Ascending aorta (tissue), 2 donors: ENCODE measurements at regions not wholly inside any gene's neighbourhood (a gene's known extent, or its start where the extent isn't known, plus 50 kb on each side); places are given as distances from the start of the nearest gene placed in this dataset.

ENCODE experiments used
- DNase-seq, 2 donors: peaks; one replicate each; pipeline ENCODE4 v3.0.0-alpha.2; 2019; ENCODE audit warnings: low spot score in 2 of 2
- H3K27ac ChIP-seq, 2 donors: fragments of 200-600 bp; sonication (generic); one replicate each; pipeline ENCODE4 v1.5.1; 2016 to 2017; ENCODE audit warnings: mild to moderate bottlenecking in 1 of 2
- H3K27me3 ChIP-seq: fragments of 200-600 bp; sonication (generic); one replicate; pipeline ENCODE4 v1.5.1; 2017
- H3K36me3 ChIP-seq, 2 donors: fragments of 200-600 bp; sonication (generic); one replicate each; pipeline ENCODE4 v1.5.1; 2016
- H3K4me1 ChIP-seq, 2 donors: fragments of 200-600 bp; sonication (generic); one replicate each; pipeline ENCODE4 v1.5.1; 2016 to 2017; ENCODE audit warnings: mild to moderate bottlenecking in 1 of 2
- H3K4me3 ChIP-seq, 2 donors: fragments of 200-600 bp; sonication (generic); one replicate each; pipeline ENCODE4 v1.5.1; 2016 to 2017; ENCODE audit warnings: mild to moderate bottlenecking in 1 of 2
- H3K9me3 ChIP-seq, 2 donors: fragments of 200-600 bp; sonication (generic); one replicate each; pipeline ENCODE4 v1.5.1; 2016
- CTCF ChIP-seq, 3 experiments: fragments of 200-600 bp in 2 of 3; fragments of 450-650 bp in 1 of 3; sonication (generic) in 2 of 3; IDR thresholded peaks; one replicate each; pipeline ENCODE4 v1.5.1; 2016 to 2019; ENCODE audit warnings: antibody characterized with exemption in 3 of 3, mild to moderate bottlenecking in 1 of 3, moderate library complexity in 1 of 3
- intact Hi-C: fragments of 100-400 bp; cut with DNase I; formaldehyde crosslinking; loops from one replicate; pipeline ENCODE4 v1.15.1; 2023

GRCh38 chr16:9333469-9333868, 242.0 kb downstream of the HAPSTR1 start:
- Histone ChIP-seq H3K36me3 (no peaks in the 10 kb centered on the region), H3K27me3 (no peaks in the 10 kb centered on the region), H3K27ac (no peak overlapping the region), H3K4me3 (no peak overlapping the region), H3K4me1 (peaks cover 2 to 26% of the 10 kb centered on the region in 2 donors), H3K9me3 (no peaks in the 10 kb centered on the region)
- no peak for TF ChIP-seq CTCF (IDR thresholded peaks at IDR 0.05)
- DNase-seq = no peak
- intact Hi-C loops = no loop called here

GRCh38 chr16:9334103-9334502, 242.7 kb downstream of the HAPSTR1 start:
- TF ChIP-seq CTCF (IDR thresholded peaks at IDR 0.05) = no peak
- no peaks in the 10 kb centered on the region for H3K27me3 ChIP-seq
- H3K4me3 ChIP-seq = no peak overlapping the region
- H3K36me3 ChIP-seq = no peaks in the 10 kb centered on the region
- H3K4me1 ChIP-seq = peaks cover 1 to 26% of the 10 kb centered on the region in 2 donors
- H3K27ac ChIP-seq = no peak overlapping the region
- DNase-seq = no peak
- H3K9me3 ChIP-seq = no peaks in the 10 kb centered on the region
- intact Hi-C loops = no loop called here

GRCh38 chr16:9337308-9338032, 246.0 kb downstream of the HAPSTR1 start:
- intact Hi-C loops = no loop called here
- Histone ChIP-seq H3K4me3 (no peak overlapping the region), H3K9me3 (no peaks in the 10 kb centered on the region), H3K4me1 (peaks cover 0 to 16% of the 10 kb centered on the region in 2 donors), H3K27me3 (no peaks in the 10 kb centered on the region), H3K27ac (peak overlapping the region; percentile 50 to 51), H3K36me3 (no peaks in the 10 kb centered on the region)
- no peak for DNase-seq
- no peak for TF ChIP-seq CTCF (IDR thresholded peaks at IDR 0.05)

- H3K4me1 ChIP-seq = peaks cover 0 to 16% of the 10 kb centered on the region in 2 donors
- H3K36me3 ChIP-seq = no peaks in the 10 kb centered on the region
- intact Hi-C loops = no loop called here
- H3K4me3 ChIP-seq = no peak overlapping the region
- H3K9me3 ChIP-seq = no peaks in the 10 kb centered on the region
- peak overlapping the region in 1 of 2 donors; percentile 42 for H3K27ac ChIP-seq
- no peaks in the 10 kb centered on the region for H3K27me3 ChIP-seq
- no peak for DNase-seq
- no peak for TF ChIP-seq CTCF (IDR thresholded peaks at IDR 0.05)
Observed at GRCh38 chr16:9338068-9338467, 246.6 kb downstream of the HAPSTR1 start.

- no peaks in the 10 kb centered on the region for H3K27me3 ChIP-seq
- H3K27ac ChIP-seq = peak overlapping the region in 1 of 2 donors; percentile 42
- intact Hi-C loops = no loop called here
- H3K4me1 ChIP-seq = peaks cover 0 to 16% of the 10 kb centered on the region in 2 donors
- TF ChIP-seq CTCF (IDR thresholded peaks at IDR 0.05) = no peak
- no peak overlapping the region for H3K4me3 ChIP-seq
- no peak for DNase-seq
- no peaks in the 10 kb centered on the region for H3K36me3 ChIP-seq
- no peaks in the 10 kb centered on the region for H3K9me3 ChIP-seq
Observed at GRCh38 chr16:9338510-9338909, 247.1 kb downstream of the HAPSTR1 start.
